ENCODE measurements at regions not wholly inside any gene's neighbourhood (a gene's known extent, or its start where the extent isn't known, plus 50 kb on each side); places are given as distances from the start of the nearest gene placed in this dataset.

DNA sequence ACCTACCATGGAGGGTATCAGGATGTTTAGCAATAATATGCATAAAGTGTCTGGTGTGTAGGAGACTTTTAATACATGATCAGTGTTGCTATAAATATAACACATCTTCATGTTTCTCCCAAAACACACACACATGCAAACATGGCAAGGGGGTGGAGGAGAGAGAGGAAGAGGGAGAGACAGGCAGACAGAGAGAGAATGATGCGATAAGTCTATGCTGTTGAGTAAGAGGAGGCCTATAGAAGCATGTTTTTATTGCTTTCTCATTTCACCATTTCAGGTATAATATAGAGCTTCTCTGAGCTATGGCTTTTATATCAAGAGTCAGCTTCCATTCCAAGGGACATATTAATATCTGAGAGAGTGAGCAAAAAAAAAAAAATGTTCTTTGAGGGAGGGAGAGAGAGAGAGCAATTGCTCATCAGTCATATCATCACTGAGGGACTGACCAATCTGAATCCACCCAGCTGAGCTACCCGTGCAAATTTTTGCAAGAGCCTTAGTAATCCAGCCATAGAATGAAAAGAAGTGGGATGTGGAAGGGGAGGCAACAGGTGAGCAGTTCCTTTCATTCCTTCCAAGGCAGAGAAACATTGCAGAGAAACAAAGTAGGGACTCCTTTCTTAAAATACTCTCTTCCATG lies 54.8 kb upstream of the RASSF8 start:
- intact Hi-C loops (cut with DNase I; ENCODE audit: low total_unique reads), result no loop called here
- 88 to 95% (median 93%) methylated on average over 2 of the region's 2 CpGs for WGBS, 5 donors
- no peaks in the 10 kb centered on the region for H3K27me3 ChIP-seq (replicated peaks in 1 of 7)

DNA sequence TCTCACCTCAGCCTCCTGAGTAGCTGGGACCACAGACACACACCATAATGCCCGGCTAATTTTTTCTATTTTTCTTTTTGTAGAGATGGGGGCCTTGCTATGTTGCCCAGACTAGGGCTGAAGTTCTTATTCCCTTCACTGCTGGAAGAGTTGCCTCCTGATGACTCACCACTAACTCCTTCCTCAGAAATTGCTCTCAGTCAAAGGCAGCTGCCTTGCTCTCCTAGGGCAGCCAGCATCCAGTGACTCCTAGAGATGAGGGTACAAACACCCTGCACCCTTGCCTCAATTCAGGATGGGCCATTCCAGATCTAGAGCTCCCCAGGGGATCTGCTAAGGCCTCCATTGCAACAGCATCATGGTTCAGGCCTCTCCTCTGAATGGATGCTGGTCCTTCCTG lies 54.0 kb upstream of the RASSF8 start:
- intact Hi-C loops (cut with DNase I; ENCODE audit: low total_unique reads), result no loop called here
- no peak overlapping the region for H3K27ac ChIP-seq
- H3K4me3 ChIP-seq, result no peak overlapping the region
- WGBS, 5 donors, result 82 to 100% (median 87%) methylated on average over 1 of the region's 1 CpG
- no peak for TF ChIP-seq POLR2A (IDR thresholded peaks at IDR 0.05)
- no peak for TF ChIP-seq POLR2AphosphoS5 (IDR thresholded peaks at IDR 0.05)
- no peak for TF ChIP-seq CTCF (IDR thresholded peaks at IDR 0.05 in 8 of 11, conservative IDR thresholded peaks at IDR 0.05 in 3 of 11)
- H3K27me3 ChIP-seq (replicated peaks in 1 of 7), result no peaks in the 10 kb centered on the region
- no peaks in the 10 kb centered on the region for H3K4me1 ChIP-seq
- DNase-seq, result no peak
- no peaks in the 10 kb centered on the region for H3K36me3 ChIP-seq
- H3K9me3 ChIP-seq, result no peaks in the 10 kb centered on the region

More for the DNA sequence above, 54.8 kb upstream of the RASSF8 start:
- Histone ChIP-seq H3K4me1 (no peaks in the 10 kb centered on the region), H3K4me3 (no peak overlapping the region), H3K36me3 (no peaks in the 10 kb centered on the region), H3K9me3 (no peaks in the 10 kb centered on the region), H3K27ac (no peak overlapping the region)
- no peak for TF ChIP-seq CTCF (IDR thresholded peaks at IDR 0.05 in 8 of 11, conservative IDR thresholded peaks at IDR 0.05 in 3 of 11)
- TF ChIP-seq POLR2AphosphoS5 (IDR thresholded peaks at IDR 0.05), result no peak
- TF ChIP-seq POLR2A (IDR thresholded peaks at IDR 0.05), result no peak
- DNase-seq, result no peak

GRCh38 chr12:25906651-25907340 lies 51.7 kb upstream of the RASSF8 start:
- H3K4me1 ChIP-seq, result no peaks in the 10 kb centered on the region
- H3K27ac ChIP-seq, result no peak overlapping the region
- peaks cover 0 to under 1% (median 0%) of the 10 kb centered on the region in 7 donors for H3K27me3 ChIP-seq (replicated peaks in 1 of 7)
- intact Hi-C loops (cut with DNase I; ENCODE audit: low total_unique reads), result no loop called here
- no peak overlapping the region for H3K4me3 ChIP-seq
- TF ChIP-seq POLR2AphosphoS5 (IDR thresholded peaks at IDR 0.05) (no peak), CTCF (IDR thresholded peaks at IDR 0.05 in 8 of 11, conservative IDR thresholded peaks at IDR 0.05 in 3 of 11) (no peak), POLR2A (IDR thresholded peaks at IDR 0.05) (no peak)
- peaks cover 0 to 1% (median 0%) of the 10 kb centered on the region in 8 donors for H3K9me3 ChIP-seq
- 85 to 96% (median 93%) methylated on average over 2 of the region's 2 CpGs for WGBS, 5 donors
- no peaks in the 10 kb centered on the region for H3K36me3 ChIP-seq
- DNase-seq, result no peak

Small RNA genes in the stretch of these regions (microRNA-seq; reads per million reads assigned to microRNA genes)
- gene MIR4302, result 0 reads per million in 3 donors

Small RNA genes in the stretch of these regions (small RNA-seq; reads per million reads assigned to genes)
- 0 reads per million in 4 donors for gene RN7SKP262

All from spleen (tissue), 11 donors.